Activated CD4-positive, alpha-beta T cell treated with anti-CD3 and anti-CD28 coated beads, Interleukin-2, Interleukin-6, amounts not matched to agents 100 ng/mL and 50 ng/mL, durations not matched to agents 16 hours and 8 hours (primary cell): ENCODE measurements at regions not wholly inside any gene's neighbourhood (a gene's known extent, or its start where the extent isn't known, plus 50 kb on each side); places are given as distances from the start of the nearest gene placed in this dataset.

Source experiments
- DNase-seq: peaks from one replicate; pipeline ENCODE4 v3.0.0-alpha.2; 2020

- DNase-seq, result no peak
Observed at GRCh38 chr10:130637089-130637676, 501.0 kb downstream of the GLRX3 start.

- no peak for DNase-seq
Observed at GRCh38 chr10:130638991-130639390, 502.8 kb downstream of the GLRX3 start.

- DNase-seq, result no peak
Observed at GRCh38 chr10:130642926-130643325, 506.7 kb downstream of the GLRX3 start.

GRCh38 chr10:130647341-130647740, 511.1 kb downstream of the GLRX3 start:
- no peak for DNase-seq

GRCh38 chr10:130648807-130649206, 512.6 kb downstream of the GLRX3 start:
- no peak for DNase-seq

GRCh38 chr10:130652544-130652943, 516.4 kb downstream of the GLRX3 start:
- DNase-seq, result no peak

- DNase-seq, result no peak
Observed at GRCh38 chr10:130652964-130653578, 516.9 kb downstream of the GLRX3 start.

- no peak for DNase-seq
Observed at GRCh38 chr10:130654726-130655125, 518.5 kb downstream of the GLRX3 start.

GRCh38 chr10:130655313-130656186, 519.4 kb downstream of the GLRX3 start:
- no peak for DNase-seq

- no peak for DNase-seq
Observed at GRCh38 chr10:130656187-130656575, 520.0 kb downstream of the GLRX3 start.

GRCh38 chr10:130656582-130657133, 520.5 kb downstream of the GLRX3 start:
- no peak for DNase-seq

GRCh38 chr10:130658687-130659290, 522.6 kb downstream of the GLRX3 start:
- DNase-seq, result no peak

GRCh38 chr10:130659528-130659927, 523.3 kb downstream of the GLRX3 start:
- DNase-seq, result no peak

- no peak for DNase-seq
Observed at GRCh38 chr10:130660266-130660665, 524.1 kb downstream of the GLRX3 start.

GRCh38 chr10:130661419-130661818, 525.2 kb downstream of the GLRX3 start:
- no peak for DNase-seq

- DNase-seq, result no peak
Observed at GRCh38 chr10:130662775-130663174, 526.6 kb downstream of the GLRX3 start.

GRCh38 chr10:130664526-130664925, 528.3 kb downstream of the GLRX3 start:
- DNase-seq, result no peak

GRCh38 chr10:130666215-130666614, 530.0 kb downstream of the GLRX3 start:
- no peak for DNase-seq

- no peak for DNase-seq
Observed at GRCh38 chr10:130686689-130687300, 550.6 kb downstream of the GLRX3 start.

GRCh38 chr10:130687566-130687965, 551.4 kb downstream of the GLRX3 start:
- DNase-seq, result no peak

- DNase-seq, result no peak
Observed at GRCh38 chr10:130689743-130690626, 553.8 kb downstream of the GLRX3 start.

GRCh38 chr10:130691776-130692175, 555.6 kb downstream of the GLRX3 start:
- DNase-seq, result no peak
